H9 (cell line): ENCODE measurements at regions not wholly inside any gene's neighbourhood (a gene's known extent, or its start where the extent isn't known, plus 50 kb on each side); places are given as distances from the start of the nearest gene placed in this dataset.
"Not testable (repeated sequence)": the region's sequence is repeated elsewhere in the genome, so short reads cannot be mapped to it uniquely, and the experiment has no call there.

Source experiments
- DNase-seq: peaks from one replicate; pipeline ENCODE4 v3.0.0-alpha.2; 2017
- H2AFZ ChIP-seq: one replicate; pipeline ENCODE4 v1.6.1; 2013; ENCODE audit warnings: mild to moderate bottlenecking, low read length, control low read depth, moderate library complexity
- H2AK5ac ChIP-seq: 2 replicates; pipeline ENCODE4 v1.6.1; 2013; ENCODE audit warnings: low read length, control low read depth, mixed read lengths; ENCODE audit not compliant: insufficient read length
- H2BK120ac ChIP-seq: one replicate; pipeline ENCODE4 v1.6.1; 2013; ENCODE audit warnings: low read depth, mild to moderate bottlenecking, low read length, control low read depth, inconsistent platforms; ENCODE audit not compliant: poor library complexity, severe bottlenecking
- H2BK12ac ChIP-seq: 2 replicates; pipeline ENCODE4 v1.6.1; 2013; ENCODE audit warnings: low read length, control low read depth, mixed read lengths, low read depth; ENCODE audit not compliant: insufficient read length
- H2BK15ac ChIP-seq: 2 replicates; pipeline ENCODE4 v1.6.1; 2013; ENCODE audit warnings: low read depth, low read length, control low read depth
- H2BK20ac ChIP-seq: one replicate; pipeline ENCODE4 v1.6.1; 2013; ENCODE audit warnings: low read depth, mild to moderate bottlenecking, low read length, control low read depth, inconsistent platforms; ENCODE audit not compliant: poor library complexity, severe bottlenecking
- H2BK5ac ChIP-seq: 2 replicates; pipeline ENCODE4 v1.6.1; 2013; ENCODE audit warnings: low read length, control low read depth, mixed read lengths; ENCODE audit not compliant: insufficient read length
- H3K14ac ChIP-seq: 2 replicates; pipeline ENCODE4 v1.6.1; 2013; ENCODE audit warnings: low read length, control low read depth; ENCODE audit not compliant: insufficient read depth
- H3K18ac ChIP-seq: 2 replicates; pipeline ENCODE4 v1.6.1; 2013; ENCODE audit warnings: low read depth, mild to moderate bottlenecking, mixed read lengths, low read length, control low read depth; ENCODE audit not compliant: insufficient read length
- H3K23ac ChIP-seq: 2 replicates; pipeline ENCODE4 v1.6.1; 2013; ENCODE audit warnings: low read length, control low read depth, mixed read lengths, low read depth; ENCODE audit not compliant: insufficient read length
- H3K23me2 ChIP-seq: 2 replicates; pipeline ENCODE4 v1.6.1; 2013; ENCODE audit warnings: low read depth, mild to moderate bottlenecking, mixed read lengths, low read length, control low read depth; ENCODE audit not compliant: insufficient read length, poor library complexity, severe bottlenecking
- H3K27ac ChIP-seq: 2 replicates; pipeline ENCODE4 v1.5.1; 2013; ENCODE audit warnings: low read length, control low read depth, mixed read lengths, low read depth; ENCODE audit not compliant: insufficient read length
- H3K27me3 ChIP-seq: 2 replicates; pipeline ENCODE4 v1.6.1; 2013; ENCODE audit warnings: low read length, control low read depth, inconsistent platforms; ENCODE audit not compliant: insufficient read depth
- H3K4ac ChIP-seq: 2 replicates; pipeline ENCODE4 v1.6.1; 2013; ENCODE audit warnings: low read depth, mild to moderate bottlenecking, control low read depth, inconsistent platforms, low read length, moderate library complexity
- H3K4me1 ChIP-seq: 2 replicates; pipeline ENCODE4 v1.6.1; 2013; ENCODE audit warnings: low read length, control low read depth, inconsistent platforms; ENCODE audit not compliant: insufficient read depth
- H3K4me2 ChIP-seq: 2 replicates; pipeline ENCODE4 v1.6.1; 2013; ENCODE audit warnings: low read length, control low read depth, mixed read lengths; ENCODE audit not compliant: insufficient read length, insufficient read depth
- H3K56ac ChIP-seq: 2 replicates; pipeline ENCODE4 v1.6.1; 2013; ENCODE audit warnings: low read depth, mild to moderate bottlenecking, mixed read lengths, low read length, control low read depth; ENCODE audit not compliant: insufficient read length
- H3K79me1 ChIP-seq: 2 replicates; pipeline ENCODE4 v1.6.1; 2013; ENCODE audit warnings: low read depth, mild to moderate bottlenecking, moderate library complexity, low read length, control low read depth, inconsistent platforms; ENCODE audit not compliant: insufficient read depth, poor library complexity, severe bottlenecking
- H3K79me2 ChIP-seq: 2 replicates; pipeline ENCODE4 v1.6.1; 2013; ENCODE audit warnings: low read length, control low read depth, inconsistent platforms; ENCODE audit not compliant: insufficient read depth
- H3K9ac ChIP-seq: 2 replicates; pipeline ENCODE4 v1.6.1; 2013; ENCODE audit warnings: low read length, control low read depth, mixed read lengths; ENCODE audit not compliant: insufficient read length; ENCODE audit errors: extremely low read depth
- H3K9me3 ChIP-seq: one replicate; pipeline ENCODE4 v1.6.1; 2013; ENCODE audit warnings: low read depth, low read length, inconsistent platforms; ENCODE audit not compliant: control insufficient read depth
- H3T11ph ChIP-seq: one replicate; pipeline ENCODE4 v1.6.1; 2013; ENCODE audit warnings: mild to moderate bottlenecking, low read length, control low read depth, inconsistent platforms
- H4K20me1 ChIP-seq: one replicate; pipeline ENCODE4 v1.6.1; 2013; ENCODE audit not compliant: control insufficient read depth, insufficient read length, insufficient read depth
- H4K5ac ChIP-seq: 2 replicates; pipeline ENCODE4 v1.6.1; 2013; ENCODE audit warnings: low read depth, mild to moderate bottlenecking, mixed read lengths, low read length, control low read depth; ENCODE audit not compliant: insufficient read length
- H4K8ac ChIP-seq: replicated peaks from 2 replicates; pipeline ENCODE4 v1.6.1; 2013; ENCODE audit warnings: low read length, control low read depth, mixed read lengths, low read depth; ENCODE audit not compliant: insufficient read length
- H4K91ac ChIP-seq: 2 replicates; pipeline ENCODE4 v1.6.1; 2013; ENCODE audit warnings: low read depth, mild to moderate bottlenecking, moderate library complexity, mixed read lengths, low read length, control low read depth; ENCODE audit not compliant: insufficient read length
- H3K27ac Mint-ChIP-seq, 3 experiments: 2 replicates in 2 of 3; 3 replicates in 1 of 3; pipeline ENCODE4 v1.8.0; 2020 to 2021; ENCODE audit warnings: mixed read lengths in 3 of 3, mild to moderate bottlenecking in 1 of 3, moderate library complexity in 1 of 3
- H3K27me3 Mint-ChIP-seq: 2 replicates; pipeline ENCODE4 v1.8.0; 2021; ENCODE audit warnings: low read depth, mild to moderate bottlenecking, moderate library complexity, mixed read lengths
- H3K36me3 Mint-ChIP-seq, 3 experiments: 2 replicates in 2 of 3; 3 replicates in 1 of 3; pipeline ENCODE4 v1.8.0; 2020 to 2021; ENCODE audit warnings: low read depth in 3 of 3, mixed read lengths in 3 of 3; ENCODE audit not compliant: insufficient read depth in 1 of 3
- H3K4me1 Mint-ChIP-seq, 2 experiments: 2 replicates each; pipeline ENCODE4 v1.8.0; 2020; ENCODE audit warnings: mixed read lengths in 2 of 2
- H3K4me3 Mint-ChIP-seq, 2 experiments: 2 replicates in 1 of 2; 3 replicates in 1 of 2; pipeline ENCODE4 v1.8.0; 2020 to 2021; ENCODE audit warnings: mild to moderate bottlenecking in 2 of 2, mixed read lengths in 2 of 2, moderate library complexity in 1 of 2
- H3K9me3 Mint-ChIP-seq, 2 experiments: 2 replicates in 1 of 2; 3 replicates in 1 of 2; pipeline ENCODE4 v1.8.0; 2020; ENCODE audit warnings: mild to moderate bottlenecking in 2 of 2, mixed read lengths in 2 of 2, moderate library complexity in 1 of 2
- WGBS: extraction: QIAGEN DNeasy Blood & Tissue Kit; methylation state at CpG from one replicate; pipeline ENCODE4 v1.1.7; 2013; ENCODE audit warnings: missing lambda C conversion rate, low lambda C conversion rate, mixed read lengths; ENCODE audit not compliant: insufficient read length; ENCODE audit errors: extremely low coverage; 5-methylcytosine and 5-hydroxymethylcytosine counted together
- TF ChIP-seq, protein P1 (sequence below): fragments of 200-600 bp; sonication (generic); conservative IDR thresholded peaks from 3 replicates; pipeline ENCODE4 v1.8.0; 2021; ENCODE audit warnings: antibody characterized with exemption, mild to moderate bottlenecking

DNA sequence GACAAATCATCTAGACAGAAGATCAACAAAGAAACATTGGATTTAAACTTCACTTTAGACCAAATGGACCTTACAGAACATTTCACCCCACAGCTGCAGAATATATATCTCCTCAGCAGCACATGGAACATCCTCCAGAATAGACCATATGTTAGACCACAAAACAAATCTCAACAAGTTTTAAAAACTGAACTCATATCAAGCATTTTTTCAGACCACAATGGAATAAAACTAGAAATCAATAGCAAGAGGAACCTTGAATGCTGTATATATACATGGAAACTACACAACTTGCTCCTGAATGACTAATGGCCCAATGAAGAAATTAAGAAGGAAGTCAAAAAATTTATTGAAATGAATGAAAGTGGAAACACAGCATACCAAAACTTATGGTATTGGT, 157.7 kb downstream of the MTERF1 start:
- Histone ChIP-seq H2BK20ac (no peak overlapping the region), H3K79me2 (no peaks in the 10 kb centered on the region), H2BK5ac (no peak overlapping the region), H2BK12ac (no peak overlapping the region), H3K18ac (no peak overlapping the region), H3K4ac (no peak overlapping the region), H3K9me3 (no peaks in the 10 kb centered on the region), H3T11ph (no peak overlapping the region), H4K8ac (no peak overlapping the region), H3K9ac (no peak overlapping the region), H2BK15ac (no peak overlapping the region), H3K14ac (no peak overlapping the region), H4K20me1 (no peaks in the 10 kb centered on the region), H3K4me2 (no peak overlapping the region), H3K23ac (no peak overlapping the region), H3K27me3 (no peaks in the 10 kb centered on the region), H3K79me1 (no peaks in the 10 kb centered on the region), H3K23me2 (no peaks in the 10 kb centered on the region), H2BK120ac (no peak overlapping the region), H4K5ac (no peak overlapping the region), H4K91ac (no peak overlapping the region), H3K4me1 (no peaks in the 10 kb centered on the region; the same call in 1 of the 2 replicates), H2AK5ac (no peak overlapping the region), H3K27ac (no peak overlapping the region), H3K56ac (no peak overlapping the region), H2AFZ (no peak overlapping the region)
- TF ChIP-seq, protein P1, sequence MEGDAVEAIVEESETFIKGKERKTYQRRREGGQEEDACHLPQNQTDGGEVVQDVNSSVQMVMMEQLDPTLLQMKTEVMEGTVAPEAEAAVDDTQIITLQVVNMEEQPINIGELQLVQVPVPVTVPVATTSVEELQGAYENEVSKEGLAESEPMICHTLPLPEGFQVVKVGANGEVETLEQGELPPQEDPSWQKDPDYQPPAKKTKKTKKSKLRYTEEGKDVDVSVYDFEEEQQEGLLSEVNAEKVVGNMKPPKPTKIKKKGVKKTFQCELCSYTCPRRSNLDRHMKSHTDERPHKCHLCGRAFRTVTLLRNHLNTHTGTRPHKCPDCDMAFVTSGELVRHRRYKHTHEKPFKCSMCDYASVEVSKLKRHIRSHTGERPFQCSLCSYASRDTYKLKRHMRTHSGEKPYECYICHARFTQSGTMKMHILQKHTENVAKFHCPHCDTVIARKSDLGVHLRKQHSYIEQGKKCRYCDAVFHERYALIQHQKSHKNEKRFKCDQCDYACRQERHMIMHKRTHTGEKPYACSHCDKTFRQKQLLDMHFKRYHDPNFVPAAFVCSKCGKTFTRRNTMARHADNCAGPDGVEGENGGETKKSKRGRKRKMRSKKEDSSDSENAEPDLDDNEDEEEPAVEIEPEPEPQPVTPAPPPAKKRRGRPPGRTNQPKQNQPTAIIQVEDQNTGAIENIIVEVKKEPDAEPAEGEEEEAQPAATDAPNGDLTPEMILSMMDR = no peak
- H3K27me3 Mint-ChIP-seq = peaks cover 5% of the 10 kb centered on the region
- peaks cover 2 to 5% of the 10 kb centered on the region in 2 experiments; a peak in 2 of 4 replicates for H3K4me1 Mint-ChIP-seq
- peaks cover 0 to 3% of the 10 kb centered on the region in 2 experiments; a peak in 2 of 5 replicates for H3K9me3 Mint-ChIP-seq
- H3K27ac Mint-ChIP-seq = no peak overlapping the region
- no peak overlapping the region for H3K4me3 Mint-ChIP-seq
- no peaks in the 10 kb centered on the region for H3K36me3 Mint-ChIP-seq
- DNase-seq = no peak

DNA sequence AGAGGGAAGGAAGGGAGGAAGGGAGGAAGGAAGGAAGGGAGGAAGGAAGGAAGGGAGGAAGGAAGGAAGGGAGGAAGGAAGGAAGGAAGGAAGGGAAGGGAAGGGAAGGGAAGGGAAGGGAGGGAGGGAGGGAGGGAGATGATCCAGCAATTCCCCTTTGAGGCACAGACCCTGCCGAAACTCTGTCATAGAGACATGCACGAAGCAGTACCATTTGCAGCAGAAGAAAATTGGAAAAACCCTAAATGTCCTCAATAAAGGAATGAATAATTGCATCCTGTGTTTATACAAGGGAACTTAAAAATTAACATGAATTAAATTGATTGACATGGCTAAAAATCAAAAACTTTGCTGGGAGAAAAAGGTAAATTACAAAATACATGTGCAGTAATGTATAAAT, 151.5 kb downstream of the MTERF1 start:
- not testable (repeated sequence) for H2AFZ ChIP-seq, H4K8ac ChIP-seq, H2BK120ac ChIP-seq, H4K5ac ChIP-seq, H3T11ph ChIP-seq, H3K23me2 ChIP-seq, H3K4me1 Mint-ChIP-seq, H3K79me2 ChIP-seq, H4K20me1 ChIP-seq, H4K91ac ChIP-seq, H2AK5ac ChIP-seq, H3K9me3 Mint-ChIP-seq, H3K4ac ChIP-seq, H3K18ac ChIP-seq, H3K27me3 ChIP-seq, H3K4me1 ChIP-seq, H3K36me3 Mint-ChIP-seq, H3K27ac ChIP-seq, H3K4me2 ChIP-seq, H3K56ac ChIP-seq, H3K9me3 ChIP-seq, H3K14ac ChIP-seq, H2BK20ac ChIP-seq, H2BK12ac ChIP-seq, H3K27ac Mint-ChIP-seq, H3K9ac ChIP-seq, H2BK5ac ChIP-seq, H3K79me1 ChIP-seq, H3K23ac ChIP-seq, H3K4me3 Mint-ChIP-seq, H2BK15ac ChIP-seq, H3K27me3 Mint-ChIP-seq, DNase-seq
- WGBS = no CpG with 5 or more reads among the region's 2 CpGs
